ENCODE measurements at regions not wholly inside any gene's neighbourhood (a gene's known extent, or its start where the extent isn't known, plus 50 kb on each side); places are given as distances from the start of the nearest gene placed in this dataset.
"Not testable (repeated sequence)": the region's sequence is repeated elsewhere in the genome, so short reads cannot be mapped to it uniquely, and the experiment has no call there.

DNA sequence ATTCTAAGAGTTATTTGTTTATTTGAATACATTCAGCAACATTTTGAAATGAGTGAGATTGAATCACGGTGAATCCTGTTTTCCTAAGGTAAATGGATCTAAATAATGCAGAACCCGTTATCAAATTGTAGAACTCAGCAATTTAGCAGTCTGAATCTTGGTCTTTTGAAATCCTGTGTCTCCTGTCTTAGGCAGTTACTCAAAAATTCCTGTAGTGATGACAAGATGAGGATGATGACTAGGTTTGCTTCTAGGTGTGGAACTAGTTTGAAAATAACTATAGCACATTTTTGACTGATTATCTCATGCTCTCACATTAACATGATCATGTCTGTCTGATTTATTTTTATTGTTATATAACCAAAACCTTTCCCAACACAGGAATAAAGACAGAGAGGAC lies 115.0 kb downstream of the RAP2B start:
- no peak for DNase-seq (ENCODE audit: extremely low spot score)
- H3K27ac ChIP-seq (ENCODE audit: low read depth), result no peak overlapping the region
- 92% methylated on average over 2 of the region's 2 CpGs for WGBS
- no peaks in the 10 kb centered on the region for H3K36me3 ChIP-seq (ENCODE audit: insufficient read depth)
- H3K4me1 ChIP-seq (ENCODE audit: insufficient read depth), result no peaks in the 10 kb centered on the region
- no peak overlapping the region for H3K4me3 ChIP-seq (ENCODE audit: low read depth, low read length)

DNA sequence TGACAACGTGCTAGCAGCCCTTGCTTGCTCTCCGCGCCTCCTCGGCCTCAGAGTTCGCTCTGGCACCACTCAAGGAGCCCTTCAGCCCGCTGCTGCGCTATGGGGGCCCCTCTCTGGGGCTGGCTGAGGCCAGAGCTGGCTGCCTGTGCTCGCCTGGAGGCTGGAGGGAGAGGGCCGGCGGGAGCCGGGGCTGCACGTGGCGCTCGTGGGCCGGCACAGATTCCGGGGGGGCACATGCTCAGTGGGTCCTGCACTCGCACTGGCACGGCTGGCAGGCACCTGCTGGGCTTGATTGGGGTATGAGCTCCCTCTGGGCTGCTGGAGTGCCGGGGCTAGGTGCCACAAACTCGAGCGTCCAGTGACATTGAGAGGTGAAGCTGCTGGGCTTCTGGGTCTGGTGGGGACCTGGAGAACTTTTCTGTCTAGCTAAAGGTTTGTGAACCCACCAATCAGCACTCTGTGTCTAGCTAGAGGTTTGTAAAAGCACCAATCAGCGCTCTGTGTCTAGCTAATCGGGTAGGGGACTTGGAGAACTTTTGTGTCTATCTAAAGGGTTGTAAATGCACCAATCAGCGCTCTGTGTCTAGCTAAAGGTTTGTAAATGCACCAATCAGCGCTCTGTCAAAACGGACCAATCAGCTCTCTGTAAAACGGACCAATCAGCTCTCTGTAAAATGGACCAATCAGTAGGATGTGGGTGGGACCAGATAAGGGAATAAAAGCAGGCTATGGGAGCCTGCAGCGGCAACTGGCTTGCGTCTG lies 119.4 kb downstream of the RAP2B start:
- WGBS, result 94% methylated on average over 29 of the region's 29 CpGs
- H3K27ac ChIP-seq (ENCODE audit: low read depth); DNase-seq (ENCODE audit: extremely low spot score): not testable (repeated sequence)

DNA sequence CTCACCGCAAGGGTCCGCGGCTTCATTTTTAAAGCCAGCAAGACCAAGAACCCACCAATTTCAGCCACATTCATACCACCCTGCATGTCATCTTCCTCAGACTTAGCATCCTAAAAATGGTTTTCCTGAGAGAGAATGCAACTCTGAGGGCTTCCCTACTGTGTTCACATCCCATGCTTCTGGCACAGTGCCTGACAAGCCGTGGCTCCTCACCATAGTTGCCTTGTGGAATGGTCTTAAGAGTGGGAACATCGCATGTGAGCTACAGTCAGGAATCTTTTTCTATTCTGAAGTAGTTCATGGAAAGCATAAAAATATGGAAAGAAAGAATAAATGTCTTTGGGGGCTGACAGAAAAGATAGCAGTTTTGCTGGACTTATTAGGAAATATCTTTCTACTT lies 120.3 kb downstream of the RAP2B start:
- 96% methylated on average over 5 of the region's 5 CpGs for WGBS
- DNase-seq (ENCODE audit: extremely low spot score), result no peak
- Histone ChIP-seq H3K4me3 (ENCODE audit: low read depth, low read length) (no peak overlapping the region), H3K4me1 (ENCODE audit: insufficient read depth) (peaks cover 1% of the 10 kb centered on the region), H3K36me3 (ENCODE audit: insufficient read depth) (no peaks in the 10 kb centered on the region), H3K27ac (ENCODE audit: low read depth) (no peak overlapping the region)

More for the DNA sequence above, 119.4 kb downstream of the RAP2B start:
- not testable (repeated sequence) for H3K4me1 ChIP-seq (ENCODE audit: insufficient read depth); H3K36me3 ChIP-seq (ENCODE audit: insufficient read depth); H3K4me3 ChIP-seq (ENCODE audit: low read depth, low read length)

DNA sequence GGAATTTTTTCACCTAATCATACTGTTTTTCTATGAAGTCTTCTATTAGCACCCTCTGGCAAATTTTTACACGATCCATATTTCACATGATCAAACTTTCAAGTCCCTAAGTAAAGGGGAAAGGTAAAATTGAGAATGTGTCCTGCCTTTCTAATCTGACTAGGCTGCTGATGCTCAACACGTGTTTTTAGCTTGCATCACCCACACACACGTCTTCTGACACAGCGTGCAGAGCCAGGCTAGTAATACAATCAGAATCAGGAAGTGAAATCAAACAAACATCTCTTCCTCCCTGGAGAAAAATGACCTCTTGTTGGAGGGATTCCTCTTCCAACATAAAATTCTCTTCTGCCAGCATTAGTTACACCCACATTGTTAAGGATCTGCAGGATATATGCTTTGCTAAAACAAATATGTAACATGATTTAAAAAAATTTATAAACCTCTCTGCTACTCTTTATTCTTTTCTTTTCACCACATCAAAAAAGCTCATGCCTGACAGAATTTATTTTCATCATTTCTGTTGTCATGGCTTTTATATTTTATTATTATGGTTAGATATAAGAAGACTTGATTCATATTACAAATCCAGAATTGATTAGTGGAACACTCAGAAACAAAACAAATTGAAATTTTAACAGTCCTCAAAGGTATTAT lies 122.4 kb downstream of the RAP2B start:
- Histone ChIP-seq H3K4me3 (ENCODE audit: low read depth, low read length) (no peak overlapping the region), H3K27ac (ENCODE audit: low read depth) (no peak overlapping the region)
- WGBS, result 8% methylated on average over 4 of the region's 4 CpGs

DNA sequence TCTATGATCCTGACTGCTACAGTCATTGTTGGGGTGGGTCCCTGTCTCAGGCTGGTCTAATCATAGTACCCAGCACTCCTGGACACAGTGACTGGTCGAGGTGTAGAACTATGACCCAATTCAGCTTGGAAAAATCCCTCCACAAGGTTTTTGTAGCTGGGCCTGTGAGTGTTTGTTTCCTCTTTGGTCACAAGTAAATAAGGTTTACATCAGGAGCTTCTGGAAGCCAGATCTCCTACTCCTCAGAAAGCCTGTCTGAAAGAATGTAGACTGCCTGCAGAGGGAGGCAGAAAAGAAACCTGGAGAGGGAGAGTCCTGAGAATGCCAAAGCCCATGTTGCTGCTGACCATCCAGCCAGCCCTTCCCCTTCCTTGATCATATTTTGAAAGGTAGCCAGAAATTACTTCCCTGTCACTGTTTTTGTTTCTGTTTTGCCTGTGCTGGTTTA lies 123.2 kb downstream of the RAP2B start:
- H3K4me1 ChIP-seq (ENCODE audit: insufficient read depth), result peaks cover 1% of the 10 kb centered on the region
- DNase-seq (ENCODE audit: extremely low spot score), result no peak
- H3K36me3 ChIP-seq (ENCODE audit: insufficient read depth), result no peaks in the 10 kb centered on the region
- WGBS, result 44% methylated on average over 1 of the region's 1 CpG
- H3K4me3 ChIP-seq (ENCODE audit: low read depth, low read length), result no peak overlapping the region
- peak overlapping the region; percentile 89 for H3K27ac ChIP-seq (ENCODE audit: low read depth)

More for the DNA sequence above, 122.4 kb downstream of the RAP2B start:
- H3K36me3 ChIP-seq (ENCODE audit: insufficient read depth), result no peaks in the 10 kb centered on the region
- peak; percentile 42 for DNase-seq (ENCODE audit: extremely low spot score)
- peaks cover 1% of the 10 kb centered on the region for H3K4me1 ChIP-seq (ENCODE audit: insufficient read depth)

DNA sequence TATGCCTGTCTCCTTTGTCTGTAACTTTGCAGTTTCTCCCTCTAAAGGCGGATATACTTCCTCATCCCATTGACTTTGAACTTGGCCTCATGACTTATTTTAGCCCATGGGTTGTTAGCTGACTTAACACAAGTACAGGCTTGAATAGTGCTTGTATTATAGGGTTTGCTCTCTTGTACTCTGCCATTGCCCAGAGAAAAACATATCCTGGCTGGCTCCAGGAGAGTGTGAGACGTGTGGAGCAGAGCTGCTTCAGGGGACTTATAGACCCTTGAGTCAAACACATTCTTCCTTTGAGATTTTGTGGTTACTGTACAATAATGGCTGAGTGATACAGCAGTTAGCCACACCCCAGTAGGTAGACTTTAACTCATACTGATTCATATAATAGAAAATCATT lies 124.0 kb downstream of the RAP2B start:
- DNase-seq (ENCODE audit: extremely low spot score), result no peak
- 89% methylated on average over 2 of the region's 2 CpGs for WGBS
- Histone ChIP-seq H3K4me3 (ENCODE audit: low read depth, low read length) (no peak overlapping the region), H3K36me3 (ENCODE audit: insufficient read depth) (no peaks in the 10 kb centered on the region), H3K27ac (ENCODE audit: low read depth) (no peak overlapping the region), H3K4me1 (ENCODE audit: insufficient read depth) (peaks cover 1% of the 10 kb centered on the region)

DNA sequence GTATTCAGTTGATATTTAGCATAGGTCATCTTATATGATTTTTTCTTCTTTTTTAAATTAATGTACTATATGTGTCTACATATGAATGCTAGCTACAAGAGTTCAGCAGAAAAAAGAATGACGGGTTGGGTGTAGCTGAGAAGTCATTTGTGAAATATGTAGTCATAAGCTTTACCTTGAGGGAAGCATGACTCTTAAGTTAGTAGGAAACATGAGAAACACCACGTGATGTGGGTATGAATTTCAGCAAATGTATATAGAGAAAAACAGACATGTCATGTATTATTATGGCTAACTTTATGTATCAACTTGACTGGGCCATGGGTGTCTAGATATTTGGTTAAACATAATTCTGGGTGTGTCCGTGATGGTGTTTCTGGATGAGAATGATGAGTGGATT lies 125.0 kb downstream of the RAP2B start:
- H3K4me1 ChIP-seq (ENCODE audit: insufficient read depth), result peaks cover 1% of the 10 kb centered on the region
- DNase-seq (ENCODE audit: extremely low spot score), result no peak
- 97% methylated on average over 3 of the region's 3 CpGs for WGBS
- no peak overlapping the region for H3K4me3 ChIP-seq (ENCODE audit: low read depth, low read length)
- no peak overlapping the region for H3K27ac ChIP-seq (ENCODE audit: low read depth)
- H3K36me3 ChIP-seq (ENCODE audit: insufficient read depth), result no peaks in the 10 kb centered on the region

DNA sequence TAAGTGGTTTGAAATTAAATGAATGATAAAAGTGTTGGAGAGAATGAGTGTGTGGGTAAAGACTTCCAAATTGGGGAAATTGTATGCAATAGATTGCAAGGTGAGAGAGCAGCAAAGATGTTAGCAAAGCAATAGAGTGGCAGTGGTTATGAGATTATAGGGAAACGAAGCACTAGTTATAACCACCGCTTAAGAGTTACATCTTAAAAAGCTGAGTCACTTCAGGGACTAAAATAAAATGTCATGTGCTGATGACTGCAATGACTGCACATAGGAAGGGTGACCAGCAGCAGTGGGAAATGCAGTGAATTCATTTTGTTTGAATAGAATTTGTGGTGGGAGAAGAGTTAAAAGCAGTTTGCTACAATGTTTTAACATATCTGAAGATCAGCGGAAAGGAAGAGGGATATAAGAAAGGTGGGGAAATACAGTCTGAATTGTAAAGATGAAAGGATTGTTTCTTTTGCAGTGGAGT lies 127.3 kb downstream of the RAP2B start:
- Histone ChIP-seq H3K4me1 (ENCODE audit: insufficient read depth) (peaks cover 1% of the 10 kb centered on the region), H3K36me3 (ENCODE audit: insufficient read depth) (no peaks in the 10 kb centered on the region), H3K27ac (ENCODE audit: low read depth) (no peak overlapping the region), H3K4me3 (ENCODE audit: low read depth, low read length) (no peak overlapping the region)
- WGBS, result 78% methylated on average over 3 of the region's 3 CpGs
- no peak for DNase-seq (ENCODE audit: extremely low spot score)

DNA sequence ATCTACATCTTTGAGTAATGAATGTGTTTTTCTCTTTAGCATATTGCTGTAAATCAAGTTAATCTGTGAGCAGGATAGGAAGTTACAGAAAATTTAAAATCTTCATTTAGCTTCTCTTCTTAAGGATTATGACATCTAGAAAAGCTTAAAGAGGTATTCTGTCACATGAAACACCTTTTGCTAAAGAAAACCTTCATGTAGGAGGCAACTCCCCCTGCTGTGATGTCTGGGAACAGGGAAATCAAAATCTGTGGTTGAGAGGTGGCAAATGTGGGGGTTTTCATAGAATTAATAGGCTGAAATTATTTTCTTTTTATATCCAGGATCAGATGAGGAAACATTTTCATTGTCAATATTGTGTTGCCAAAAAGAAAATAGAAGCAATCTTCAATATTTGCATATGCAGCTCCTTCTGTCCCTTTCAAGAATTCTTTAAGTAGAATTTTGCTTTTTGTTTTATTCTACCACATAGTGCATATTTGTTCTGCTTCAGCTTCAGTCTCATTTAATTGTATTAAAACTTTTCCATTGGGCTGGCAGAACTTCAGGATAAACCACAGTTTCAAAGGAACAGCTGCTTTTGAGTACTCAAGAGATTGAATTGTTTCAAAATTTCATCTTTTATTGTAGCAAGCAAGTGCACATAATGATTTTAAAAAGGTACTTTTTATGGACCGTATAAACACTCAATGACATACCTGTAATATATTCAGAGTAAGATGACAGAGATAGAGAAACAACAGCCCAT lies 128.4 kb downstream of the RAP2B start:
- no peak overlapping the region for H3K27ac ChIP-seq (ENCODE audit: low read depth)
- no peaks in the 10 kb centered on the region for H3K36me3 ChIP-seq (ENCODE audit: insufficient read depth)
- H3K4me3 ChIP-seq (ENCODE audit: low read depth, low read length), result no peak overlapping the region
- 44% methylated on average over 1 of the region's 1 CpG for WGBS
- no peaks in the 10 kb centered on the region for H3K4me1 ChIP-seq (ENCODE audit: insufficient read depth)
- no peak for DNase-seq (ENCODE audit: extremely low spot score)

DNA sequence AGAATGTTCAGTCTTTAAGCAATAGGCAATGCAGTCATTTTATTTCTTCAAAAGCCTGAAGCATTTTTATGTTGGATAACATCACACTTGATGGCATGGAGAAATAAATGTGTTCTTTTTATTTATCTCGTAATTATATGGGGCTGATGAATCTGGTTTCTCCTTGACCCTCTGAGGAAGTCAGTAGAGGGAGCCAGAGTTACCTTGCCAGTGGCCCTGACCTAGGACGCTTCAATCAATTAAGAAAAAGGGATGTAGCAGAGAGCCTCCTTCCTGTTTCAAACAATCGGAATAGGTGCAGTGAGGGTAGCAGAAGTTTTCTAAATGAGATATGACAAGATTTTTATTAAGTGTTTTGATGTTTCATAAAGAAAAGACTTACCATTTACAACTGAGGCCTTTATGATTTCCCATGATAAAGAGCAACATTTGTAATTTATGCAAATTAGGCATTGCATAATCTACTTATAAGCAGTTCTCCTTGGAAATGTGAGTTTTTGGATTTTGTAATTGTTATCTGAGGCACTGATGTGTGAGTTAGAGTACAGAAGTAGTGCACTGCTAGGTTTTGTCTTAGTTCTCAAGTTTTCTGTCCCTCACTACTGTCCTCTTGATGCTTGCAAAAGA lies 129.1 kb downstream of the RAP2B start:
- no peaks in the 10 kb centered on the region for H3K4me1 ChIP-seq (ENCODE audit: insufficient read depth)
- WGBS, result 70% methylated on average over 3 of the region's 3 CpGs
- no peak overlapping the region for H3K27ac ChIP-seq (ENCODE audit: low read depth)
- DNase-seq (ENCODE audit: extremely low spot score), result no peak
- H3K4me3 ChIP-seq (ENCODE audit: low read depth, low read length), result no peak overlapping the region
- no peaks in the 10 kb centered on the region for H3K36me3 ChIP-seq (ENCODE audit: insufficient read depth)

DNA sequence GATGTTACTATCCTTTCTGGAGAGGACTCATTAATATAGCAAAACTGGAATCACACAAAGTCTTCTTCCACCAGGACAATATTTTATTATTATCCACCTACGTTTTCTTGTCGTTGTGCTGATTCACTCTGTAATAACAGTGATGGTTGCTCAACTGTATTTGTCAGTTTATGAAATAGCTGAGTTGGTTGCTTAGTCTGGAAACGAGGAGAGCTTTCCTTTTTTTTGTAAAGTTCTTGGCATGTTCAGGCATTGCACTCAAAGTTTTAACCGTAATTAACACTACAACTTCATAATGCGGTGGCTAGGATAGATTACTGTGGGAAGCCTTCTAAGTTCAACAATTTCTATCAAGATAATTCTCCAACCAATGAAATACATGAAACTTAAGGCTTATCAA lies 131.2 kb downstream of the RAP2B start:
- no peak overlapping the region for H3K27ac ChIP-seq (ENCODE audit: low read depth)
- no peaks in the 10 kb centered on the region for H3K36me3 ChIP-seq (ENCODE audit: insufficient read depth)
- WGBS, result 31% methylated on average over 5 of the region's 5 CpGs

DNA sequence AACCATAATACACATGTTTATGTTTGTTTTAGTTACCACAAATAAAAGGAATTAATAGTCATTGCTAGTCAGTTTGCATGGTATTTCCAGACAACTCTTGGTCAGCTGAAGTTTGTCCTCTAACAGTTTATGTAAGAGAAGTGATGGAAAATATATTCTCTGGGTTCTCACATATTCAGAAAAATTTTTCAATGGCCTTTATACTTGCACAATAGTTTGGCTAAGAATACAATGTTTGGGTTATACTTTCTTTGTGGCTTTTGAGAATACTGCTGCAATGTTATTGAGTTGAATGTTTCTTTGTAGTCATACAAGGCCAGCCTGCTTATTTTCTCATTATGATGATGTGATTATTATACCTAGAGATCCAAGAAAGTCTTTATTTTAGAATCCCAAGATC lies 133.9 kb downstream of the RAP2B start:
- Histone ChIP-seq H3K4me1 (ENCODE audit: insufficient read depth) (no peaks in the 10 kb centered on the region), H3K4me3 (ENCODE audit: low read depth, low read length) (no peak overlapping the region), H3K27ac (ENCODE audit: low read depth) (no peak overlapping the region), H3K36me3 (ENCODE audit: insufficient read depth) (peaks cover 2% of the 10 kb centered on the region)
- DNase-seq (ENCODE audit: extremely low spot score), result no peak

More for the DNA sequence above, 131.2 kb downstream of the RAP2B start:
- no peaks in the 10 kb centered on the region for H3K4me1 ChIP-seq (ENCODE audit: insufficient read depth)
- no peak for DNase-seq (ENCODE audit: extremely low spot score)
- H3K4me3 ChIP-seq (ENCODE audit: low read depth, low read length), result no peak overlapping the region

DNA sequence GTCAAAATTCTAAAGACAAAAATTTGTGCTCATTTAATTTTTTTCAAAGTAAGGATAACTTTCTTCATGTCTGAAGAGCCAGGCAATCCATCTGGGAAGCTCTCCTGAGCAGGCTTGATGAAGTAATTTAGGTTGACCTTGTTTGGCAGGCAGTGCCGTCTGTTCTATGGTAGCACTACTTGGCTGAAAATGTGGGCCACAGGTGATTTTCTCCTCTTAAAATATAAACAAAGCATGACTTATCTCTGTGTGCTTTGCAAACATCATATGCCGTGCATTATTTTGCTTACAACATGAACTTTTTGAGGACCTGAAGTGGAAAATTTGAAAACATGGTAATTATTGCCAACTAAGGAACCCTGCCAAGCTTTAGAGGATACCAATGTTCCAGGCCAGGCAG lies 143.2 kb downstream of the RAP2B start:
- Histone ChIP-seq H3K4me1 (ENCODE audit: insufficient read depth) (no peaks in the 10 kb centered on the region), H3K4me3 (ENCODE audit: low read depth, low read length) (no peak overlapping the region), H3K36me3 (ENCODE audit: insufficient read depth) (peaks cover 2% of the 10 kb centered on the region), H3K27ac (ENCODE audit: low read depth) (no peak overlapping the region)
- no peak for DNase-seq (ENCODE audit: extremely low spot score)
- WGBS, result 25% methylated on average over 2 of the region's 2 CpGs

Measured in urinary bladder (tissue), 3 donors.